Endodermal cell (in vitro differentiated cells): ENCODE measurements at regions not wholly inside any gene's neighbourhood (a gene's known extent, or its start where the extent isn't known, plus 50 kb on each side); places are given as distances from the start of the nearest gene placed in this dataset.
A peak's percentile ranks its signal among the peaks of the same experiment; 100 is the strongest.

Experiments
- DNase-seq: peaks from one replicate; pipeline ENCODE4 v3.0.0-alpha.2; 2017
- H3K27ac ChIP-seq: 2 replicates; pipeline ENCODE4 v1.5.1; 2013; ENCODE audit warnings: mild to moderate bottlenecking, low read depth, low read length, moderate library complexity
- H3K27me3 ChIP-seq: 2 replicates; pipeline ENCODE4 v1.6.1; 2013; ENCODE audit warnings: mild to moderate bottlenecking, low read length, moderate library complexity; ENCODE audit not compliant: insufficient read depth, control insufficient read depth, poor library complexity, severe bottlenecking
- H3K36me3 ChIP-seq: 2 replicates; pipeline ENCODE4 v1.7.0; 2013; ENCODE audit warnings: mild to moderate bottlenecking, low read length, moderate library complexity; ENCODE audit not compliant: control insufficient read depth, insufficient read depth
- H3K4me1 ChIP-seq: one replicate; pipeline ENCODE4 v1.7.0; 2013; ENCODE audit warnings: low read length; ENCODE audit not compliant: control insufficient read depth, insufficient read depth
- H3K4me3 ChIP-seq: 2 replicates; pipeline ENCODE4 v1.5.1; 2013; ENCODE audit warnings: mild to moderate bottlenecking, low read length, moderate library complexity
- H3K9ac ChIP-seq: 2 replicates; pipeline ENCODE4 v1.6.1; 2013; ENCODE audit warnings: mild to moderate bottlenecking, low read length, moderate library complexity; ENCODE audit not compliant: poor library complexity, severe bottlenecking; ENCODE audit errors: extremely low read depth
- H3K9me3 ChIP-seq: 2 replicates; pipeline ENCODE4 v1.6.1; 2013; ENCODE audit warnings: mild to moderate bottlenecking, low read length, moderate library complexity; ENCODE audit not compliant: control insufficient read depth
- H3K27ac Mint-ChIP-seq: 2 replicates; pipeline ENCODE4 v1.8.0; 2020; ENCODE audit warnings: mixed read lengths
- H3K27me3 Mint-ChIP-seq: 2 replicates; pipeline ENCODE4 v1.8.0; 2021; ENCODE audit warnings: mild to moderate bottlenecking, mixed read lengths; ENCODE audit not compliant: insufficient read depth
- H3K36me3 Mint-ChIP-seq: 2 replicates; pipeline ENCODE4 v1.8.0; 2020; ENCODE audit warnings: low read depth, mixed read lengths
- H3K4me1 Mint-ChIP-seq: 2 replicates; pipeline ENCODE4 v1.8.0; 2020; ENCODE audit warnings: mixed read lengths
- H3K4me3 Mint-ChIP-seq: 2 replicates; pipeline ENCODE4 v1.8.0; 2020; ENCODE audit warnings: mild to moderate bottlenecking, moderate library complexity, mixed read lengths
- H3K9me3 Mint-ChIP-seq: 2 replicates; pipeline ENCODE4 v1.8.0; 2020; ENCODE audit warnings: mild to moderate bottlenecking, mixed read lengths
- CTCF ChIP-seq: fragments of 200-600 bp; sonication (generic); conservative IDR thresholded peaks from 2 replicates; pipeline ENCODE4 v1.5.0; 2021; ENCODE audit warnings: antibody characterized with exemption, mild to moderate bottlenecking
- WGBS, 2 experiments: methylation state at CpG; one replicate each; pipeline versions ENCODE4 v1.1.5 to v1.1.7; 2013; ENCODE audit warnings: missing lambda C conversion rate in 2 of 2, mixed read lengths in 1 of 2; ENCODE audit not compliant: insufficient coverage in 1 of 2, insufficient read length in 1 of 2; 5-methylcytosine and 5-hydroxymethylcytosine counted together

- Histone ChIP-seq H3K36me3 (no peaks in the 10 kb centered on the region), H3K27me3 (no peaks in the 10 kb centered on the region), H3K27ac (no peak overlapping the region), H3K4me3 (no peak overlapping the region), H3K9me3 (no peaks in the 10 kb centered on the region), H3K9ac (no peak overlapping the region), H3K4me1 (no peaks in the 10 kb centered on the region)
- no peak overlapping the region for H3K27ac Mint-ChIP-seq
- H3K9me3 Mint-ChIP-seq = no peaks in the 10 kb centered on the region
- no peaks in the 10 kb centered on the region for H3K36me3 Mint-ChIP-seq
- peak; percentile 75 for DNase-seq
- no peak for TF ChIP-seq CTCF
- H3K27me3 Mint-ChIP-seq = no peaks in the 10 kb centered on the region
- 86 to 94% methylated on average over 4 to 11 of the region's 11 CpGs for WGBS, 2 experiments
- H3K4me1 Mint-ChIP-seq = peaks cover 3% of the 10 kb centered on the region
- no peak overlapping the region for H3K4me3 Mint-ChIP-seq
Observed at GRCh38 chr2:225824748-225825449, 425.4 kb downstream of the NYAP2 start.

GRCh38 chr2:225821351-225821750 lies 421.8 kb downstream of the NYAP2 start:
- H3K27me3 Mint-ChIP-seq = no peaks in the 10 kb centered on the region
- no peak overlapping the region for H3K27ac ChIP-seq
- no peak overlapping the region for H3K4me3 ChIP-seq
- WGBS, 2 experiments = 93 to 100% methylated on average over 1 to 2 of the region's 2 CpGs
- H3K27me3 ChIP-seq = no peaks in the 10 kb centered on the region
- peaks cover 8% of the 10 kb centered on the region for H3K4me1 Mint-ChIP-seq
- H3K36me3 Mint-ChIP-seq = no peaks in the 10 kb centered on the region
- no peaks in the 10 kb centered on the region for H3K9me3 Mint-ChIP-seq
- no peak for DNase-seq
- no peak overlapping the region for H3K9ac ChIP-seq
- no peaks in the 10 kb centered on the region for H3K36me3 ChIP-seq
- no peaks in the 10 kb centered on the region for H3K9me3 ChIP-seq
- no peaks in the 10 kb centered on the region for H3K4me1 ChIP-seq
- H3K27ac Mint-ChIP-seq = no peak overlapping the region
- H3K4me3 Mint-ChIP-seq = no peak overlapping the region
- no peak for TF ChIP-seq CTCF

- no peak overlapping the region for H3K27ac Mint-ChIP-seq
- DNase-seq = no peak
- TF ChIP-seq CTCF = no peak
- H3K4me1 Mint-ChIP-seq = peaks cover 8% of the 10 kb centered on the region
- Histone ChIP-seq H3K4me1 (no peaks in the 10 kb centered on the region), H3K27me3 (no peaks in the 10 kb centered on the region), H3K9ac (no peak overlapping the region), H3K36me3 (no peaks in the 10 kb centered on the region), H3K27ac (no peak overlapping the region), H3K4me3 (no peak overlapping the region), H3K9me3 (no peaks in the 10 kb centered on the region)
- no peak overlapping the region for H3K4me3 Mint-ChIP-seq
- H3K27me3 Mint-ChIP-seq = no peaks in the 10 kb centered on the region
- no peaks in the 10 kb centered on the region for H3K36me3 Mint-ChIP-seq
- WGBS, 2 experiments = 91 to 92% methylated on average over 7 of the region's 7 CpGs
- no peaks in the 10 kb centered on the region for H3K9me3 Mint-ChIP-seq
Observed at GRCh38 chr2:225820826-225821225, 421.3 kb downstream of the NYAP2 start.
